ENCODE measurements at regions not wholly inside any gene's neighbourhood (a gene's known extent, or its start where the extent isn't known, plus 50 kb on each side); places are given as distances from the start of the nearest gene placed in this dataset.

GRCh38 chr2:187986390-187987105 lies 305.1 kb upstream of the GULP1 start:
- Mint-ChIP-seq H3K27me3 (no peaks in the 10 kb centered on the region), H3K9me3 (peaks cover 5% of the 10 kb centered on the region in 2 donors), H3K36me3 (ENCODE audit: insufficient read depth) (no peaks in the 10 kb centered on the region), H3K4me3 (no peak overlapping the region), H3K27ac (no peak overlapping the region), H3K4me1 (ENCODE audit: low read depth in 2 of 2) (no peaks in the 10 kb centered on the region)
- no peak for ATAC-seq (replicated peaks)
- no peak for DNase-seq

DNA sequence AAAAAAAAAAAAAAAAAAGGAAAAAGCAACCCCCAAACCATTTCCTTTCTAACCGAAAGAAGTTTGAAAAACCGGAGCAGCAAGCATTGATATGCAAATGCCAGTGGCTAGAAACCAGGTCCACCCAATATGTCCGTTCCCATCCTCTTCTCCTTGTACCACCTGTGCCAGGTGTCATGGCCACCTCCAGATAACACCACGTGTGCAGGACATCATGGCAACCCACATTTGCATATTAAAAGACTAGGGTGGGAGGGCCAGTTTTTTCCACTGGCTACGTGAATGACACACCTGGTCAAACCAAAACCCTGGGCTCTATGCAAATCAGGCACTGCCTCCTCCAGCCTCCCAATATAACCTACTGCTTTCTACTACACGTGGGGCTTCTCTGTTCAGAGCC lies 303.3 kb upstream of the GULP1 start:
- no peak overlapping the region for H3K4me3 Mint-ChIP-seq
- no peaks in the 10 kb centered on the region for H3K4me1 Mint-ChIP-seq (ENCODE audit: low read depth in 2 of 2)
- no peaks in the 10 kb centered on the region for H3K27me3 Mint-ChIP-seq
- no peak overlapping the region for H3K27ac Mint-ChIP-seq
- H3K9me3 Mint-ChIP-seq, result peaks cover 5 to 7% of the 10 kb centered on the region in 2 donors
- DNase-seq (no peak), ATAC-seq (replicated peaks) (no peak)
- H3K36me3 Mint-ChIP-seq (ENCODE audit: insufficient read depth), result no peaks in the 10 kb centered on the region

DNA sequence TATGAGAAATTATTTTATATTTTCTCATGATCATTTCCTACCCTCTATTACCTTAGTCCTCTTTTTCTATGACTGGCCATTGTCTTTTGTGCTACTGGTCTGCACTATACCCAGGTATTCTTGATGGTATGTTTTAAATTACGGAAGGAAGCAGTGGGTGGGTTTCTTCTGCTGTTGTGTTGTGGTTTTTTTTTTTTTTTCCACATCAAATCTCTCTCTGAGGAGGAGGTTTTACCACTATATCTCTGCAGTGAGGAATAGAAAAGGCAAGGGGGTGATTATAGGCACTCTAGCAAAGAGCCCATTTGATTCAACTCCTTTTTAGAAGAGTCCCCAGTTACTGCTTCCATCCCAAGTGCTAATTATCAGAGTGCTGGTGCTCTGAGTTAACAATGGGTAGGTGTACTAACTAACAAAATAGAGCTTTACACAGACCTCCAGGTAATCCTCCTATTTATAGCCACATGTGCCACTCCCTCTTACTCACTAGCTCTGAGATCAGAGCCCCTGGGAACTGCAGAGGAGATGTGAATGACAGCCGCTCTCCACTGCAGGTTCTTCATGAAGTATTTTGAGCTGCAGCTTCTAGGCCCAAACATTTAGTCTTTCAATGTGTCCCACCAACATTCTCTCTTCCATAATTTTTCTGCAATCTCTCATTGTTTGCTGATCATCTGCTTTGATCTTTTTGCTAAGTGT lies 301.6 kb upstream of the GULP1 start:
- DNase-seq, result no peak
- H3K27ac Mint-ChIP-seq, result no peak overlapping the region
- H3K4me3 Mint-ChIP-seq, result no peak overlapping the region
- H3K36me3 Mint-ChIP-seq (ENCODE audit: insufficient read depth), result no peaks in the 10 kb centered on the region
- peaks cover 5 to 7% of the 10 kb centered on the region in 2 donors for H3K9me3 Mint-ChIP-seq
- no peaks in the 10 kb centered on the region for H3K4me1 Mint-ChIP-seq (ENCODE audit: low read depth in 2 of 2)
- no peaks in the 10 kb centered on the region for H3K27me3 Mint-ChIP-seq
- ATAC-seq (replicated peaks), result no peak

DNA sequence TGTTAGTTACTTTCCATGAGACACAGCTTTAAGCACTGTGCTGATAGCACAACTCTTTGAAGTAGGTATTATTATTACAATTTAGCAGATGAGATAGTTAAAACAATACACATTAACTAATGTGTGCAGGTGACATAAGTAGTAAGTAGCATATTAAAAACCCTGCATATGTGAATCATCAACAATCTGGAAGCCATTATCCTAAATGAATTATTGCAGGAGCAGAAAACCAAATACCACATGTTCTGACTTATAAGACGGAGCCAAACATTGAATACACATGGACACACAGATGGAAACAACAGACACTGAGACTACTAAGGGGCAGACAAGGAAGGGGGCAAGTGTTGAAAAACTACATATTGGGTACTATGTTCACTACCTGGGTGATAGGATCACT lies 300.3 kb upstream of the GULP1 start:
- Mint-ChIP-seq H3K9me3 (peaks cover 6 to 15% of the 10 kb centered on the region in 2 donors), H3K4me1 (ENCODE audit: low read depth in 2 of 2) (no peaks in the 10 kb centered on the region), H3K27me3 (no peaks in the 10 kb centered on the region), H3K27ac (no peak overlapping the region), H3K4me3 (no peak overlapping the region), H3K36me3 (ENCODE audit: insufficient read depth) (no peaks in the 10 kb centered on the region)
- DNase-seq, result no peak
- ATAC-seq (replicated peaks), result no peak

GRCh38 chr2:187994464-187995331 lies 297.0 kb upstream of the GULP1 start:
- no peaks in the 10 kb centered on the region for H3K36me3 Mint-ChIP-seq (ENCODE audit: insufficient read depth)
- H3K9me3 Mint-ChIP-seq, result peaks cover 3 to 15% of the 10 kb centered on the region in 2 donors
- H3K27me3 Mint-ChIP-seq, result no peaks in the 10 kb centered on the region
- no peak overlapping the region for H3K27ac Mint-ChIP-seq
- DNase-seq, result no peak
- H3K4me1 Mint-ChIP-seq (ENCODE audit: low read depth in 2 of 2), result no peaks in the 10 kb centered on the region
- no peak overlapping the region for H3K4me3 Mint-ChIP-seq
- ATAC-seq (replicated peaks), result no peak

DNA sequence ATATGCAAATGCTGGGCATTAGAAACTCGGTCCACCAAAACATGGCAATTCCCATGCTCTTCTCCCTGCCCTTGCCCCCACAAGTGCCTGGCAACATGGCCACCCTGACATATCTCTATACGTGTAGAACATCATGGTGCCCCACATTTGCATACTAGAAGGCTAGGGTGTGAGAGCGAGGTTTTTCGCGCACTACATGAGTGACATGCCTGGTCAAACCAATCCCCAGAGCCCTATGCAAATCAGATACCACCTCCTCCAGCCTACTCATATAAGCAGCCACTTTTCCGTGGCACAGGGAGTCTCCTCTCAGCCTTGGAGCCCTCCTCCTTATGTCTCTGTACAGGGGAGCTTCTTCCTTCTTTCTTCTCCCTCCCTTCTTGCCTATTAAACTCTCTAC lies 296.1 kb upstream of the GULP1 start:
- peaks cover 4 to 15% of the 10 kb centered on the region in 2 donors for H3K9me3 Mint-ChIP-seq
- DNase-seq (no peak), ATAC-seq (replicated peaks) (no peak)
- H3K4me3 Mint-ChIP-seq, result no peak overlapping the region
- H3K4me1 Mint-ChIP-seq (ENCODE audit: low read depth in 2 of 2), result no peaks in the 10 kb centered on the region
- no peak overlapping the region for H3K27ac Mint-ChIP-seq
- no peaks in the 10 kb centered on the region for H3K36me3 Mint-ChIP-seq (ENCODE audit: insufficient read depth)
- H3K27me3 Mint-ChIP-seq, result no peaks in the 10 kb centered on the region

- peaks cover 3 to 9% of the 10 kb centered on the region in 2 donors for H3K9me3 Mint-ChIP-seq
- H3K4me1 Mint-ChIP-seq (ENCODE audit: low read depth in 2 of 2), result no peaks in the 10 kb centered on the region
- no peak for ATAC-seq (replicated peaks)
- no peak overlapping the region for H3K4me3 Mint-ChIP-seq
- H3K36me3 Mint-ChIP-seq (ENCODE audit: insufficient read depth), result no peaks in the 10 kb centered on the region
- H3K27ac Mint-ChIP-seq, result no peak overlapping the region
- H3K27me3 Mint-ChIP-seq, result no peaks in the 10 kb centered on the region
- no peak for DNase-seq
Observed at GRCh38 chr2:187996630-187997029, 295.0 kb upstream of the GULP1 start.

GRCh38 chr2:188000189-188000588 lies 291.5 kb upstream of the GULP1 start:
- ATAC-seq (replicated peaks) (no peak), DNase-seq (no peak)
- Mint-ChIP-seq H3K4me3 (no peak overlapping the region), H3K27me3 (no peaks in the 10 kb centered on the region), H3K9me3 (peaks cover 3 to 7% of the 10 kb centered on the region in 2 donors), H3K36me3 (ENCODE audit: insufficient read depth) (no peaks in the 10 kb centered on the region), H3K27ac (no peak overlapping the region), H3K4me1 (ENCODE audit: low read depth in 2 of 2) (no peaks in the 10 kb centered on the region)

GRCh38 chr2:188003800-188004199 lies 287.9 kb upstream of the GULP1 start:
- DNase-seq, result no peak
- no peaks in the 10 kb centered on the region for H3K4me1 Mint-ChIP-seq (ENCODE audit: low read depth in 2 of 2)
- ATAC-seq (replicated peaks), result no peak
- peaks cover 0 to 1% of the 10 kb centered on the region in 2 donors for H3K9me3 Mint-ChIP-seq
- H3K4me3 Mint-ChIP-seq, result no peak overlapping the region
- no peaks in the 10 kb centered on the region for H3K36me3 Mint-ChIP-seq (ENCODE audit: insufficient read depth)
- no peak overlapping the region for H3K27ac Mint-ChIP-seq
- H3K27me3 Mint-ChIP-seq, result no peaks in the 10 kb centered on the region

DNA sequence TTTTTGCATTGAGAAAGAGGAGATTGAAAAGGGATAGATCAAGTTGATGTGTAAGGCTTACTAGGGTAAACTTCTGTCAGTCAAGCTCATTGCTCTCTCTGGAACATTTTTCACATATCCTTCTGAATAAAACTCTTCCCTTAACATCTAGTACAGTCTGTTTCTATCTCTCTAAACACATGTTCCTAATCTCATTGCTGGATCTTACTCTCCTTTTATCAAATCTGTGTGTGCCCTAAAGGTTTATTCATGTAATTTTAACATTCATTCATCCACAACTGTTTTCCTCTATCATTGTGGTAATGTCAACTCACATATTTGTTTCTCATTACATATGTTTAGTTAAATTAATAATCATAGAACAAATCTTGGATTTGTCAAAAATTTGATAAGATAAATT lies 277.9 kb upstream of the GULP1 start:
- Mint-ChIP-seq H3K27ac (no peak overlapping the region), H3K27me3 (no peaks in the 10 kb centered on the region), H3K4me3 (no peak overlapping the region), H3K4me1 (ENCODE audit: low read depth in 2 of 2) (no peaks in the 10 kb centered on the region), H3K9me3 (peaks cover 8 to 9% of the 10 kb centered on the region in 2 donors), H3K36me3 (ENCODE audit: insufficient read depth) (no peaks in the 10 kb centered on the region)
- DNase-seq (no peak), ATAC-seq (replicated peaks) (no peak)

DNA sequence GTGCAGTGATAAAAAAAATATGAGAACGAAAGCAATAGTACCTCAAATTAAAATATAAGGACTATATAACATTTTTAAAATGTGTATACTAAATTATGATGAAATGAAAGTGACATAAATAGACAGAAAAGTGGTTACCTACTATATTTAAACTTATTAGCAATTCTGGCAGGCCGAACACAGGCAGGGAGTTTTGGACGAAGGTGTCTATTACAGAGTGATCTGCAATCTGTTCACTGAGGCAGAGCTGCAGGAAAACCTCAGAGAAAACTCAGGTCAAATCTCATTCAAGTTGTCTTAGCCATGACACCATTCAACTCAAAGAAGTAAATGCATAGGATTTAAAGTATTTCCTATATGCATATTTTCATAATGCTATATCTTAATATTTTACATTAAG lies 274.8 kb upstream of the GULP1 start:
- H3K27me3 Mint-ChIP-seq, result no peaks in the 10 kb centered on the region
- H3K4me1 Mint-ChIP-seq (ENCODE audit: low read depth in 2 of 2), result no peaks in the 10 kb centered on the region
- H3K27ac Mint-ChIP-seq, result no peak overlapping the region
- DNase-seq, result no peak
- no peaks in the 10 kb centered on the region for H3K36me3 Mint-ChIP-seq (ENCODE audit: insufficient read depth)
- ATAC-seq (replicated peaks), result no peak
- H3K9me3 Mint-ChIP-seq, result peaks cover 5 to 9% of the 10 kb centered on the region in 2 donors
- H3K4me3 Mint-ChIP-seq, result no peak overlapping the region

DNA sequence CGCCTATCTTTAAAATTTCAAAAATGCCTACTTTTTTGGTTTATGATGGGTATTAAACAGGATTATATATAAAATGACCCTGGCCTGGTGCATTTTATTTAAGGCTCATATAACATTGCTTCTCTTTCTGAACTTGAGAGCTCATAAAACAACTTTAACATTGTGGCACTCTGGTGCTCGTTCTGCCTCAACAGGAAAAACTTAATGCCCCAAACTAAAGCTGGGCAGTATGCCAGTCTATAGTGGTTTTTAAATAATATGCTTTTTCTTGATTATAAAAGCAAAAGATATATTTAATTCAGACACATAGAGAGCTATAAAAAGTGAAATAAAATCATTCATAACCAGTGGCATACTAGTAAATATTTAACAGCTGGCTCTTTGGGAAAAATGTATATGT lies 269.3 kb upstream of the GULP1 start:
- H3K27ac Mint-ChIP-seq, result no peak overlapping the region
- H3K36me3 Mint-ChIP-seq (ENCODE audit: insufficient read depth), result no peaks in the 10 kb centered on the region
- H3K4me3 Mint-ChIP-seq, result no peak overlapping the region
- no peaks in the 10 kb centered on the region for H3K27me3 Mint-ChIP-seq
- DNase-seq (no peak), ATAC-seq (replicated peaks) (no peak)
- no peaks in the 10 kb centered on the region for H3K4me1 Mint-ChIP-seq (ENCODE audit: low read depth in 2 of 2)
- H3K9me3 Mint-ChIP-seq, result peaks cover 0 to 5% of the 10 kb centered on the region in 2 donors

DNA sequence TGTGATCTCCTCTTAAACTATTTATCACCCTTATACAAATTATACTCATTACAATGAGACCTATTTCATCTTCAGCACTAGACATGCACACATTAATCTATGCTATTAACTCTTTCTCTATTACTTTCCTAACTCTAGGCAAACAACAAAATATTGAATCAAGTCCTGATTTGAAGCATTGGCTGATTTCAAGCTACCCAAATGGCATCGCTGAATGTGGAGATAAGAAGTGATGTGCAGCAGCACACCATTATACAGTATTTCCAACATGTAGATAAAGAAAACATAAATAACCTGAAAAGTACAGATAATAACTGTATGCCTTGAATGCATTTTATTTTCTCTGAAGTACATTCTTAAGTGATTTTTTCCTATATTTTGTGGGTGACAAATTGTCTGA lies 268.6 kb upstream of the GULP1 start:
- Mint-ChIP-seq H3K27ac (no peak overlapping the region), H3K36me3 (ENCODE audit: insufficient read depth) (no peaks in the 10 kb centered on the region), H3K4me1 (ENCODE audit: low read depth in 2 of 2) (no peaks in the 10 kb centered on the region), H3K9me3 (peaks cover 0 to 5% of the 10 kb centered on the region in 2 donors), H3K4me3 (no peak overlapping the region), H3K27me3 (no peaks in the 10 kb centered on the region)
- DNase-seq, result no peak
- ATAC-seq (replicated peaks), result no peak
